AG04449 (cell line): ENCODE measurements at regions not wholly inside any gene's neighbourhood (a gene's known extent, or its start where the extent isn't known, plus 50 kb on each side); places are given as distances from the start of the nearest gene placed in this dataset.

ENCODE experiments used
- CTCF ChIA-PET: fragments of 350-600 bp; formaldehyde crosslinking; extraction: SDS; loops from one replicate; lab custom pipeline; 2021; ENCODE audit warnings: antibody characterized with exemption; lab: Yijun Ruan, JAX
- POLR2A ChIA-PET: fragments of 400-600, 350-600 bp; formaldehyde crosslinking; extraction: SDS; loops from one replicate; lab custom pipeline; 2020; ENCODE audit warnings: antibody characterized with exemption, inconsistent platforms; lab: Yijun Ruan, JAX
- DNase-seq: peaks from one replicate; pipeline ENCODE4 v3.0.0-alpha.2; 2010; ENCODE audit warnings: low read depth, low spot score
- H3K4me3 ChIP-seq: 2 replicates; pipeline ENCODE4 v1.5.1; 2011; ENCODE audit warnings: low read depth, mild to moderate bottlenecking, control low read depth, low read length
- TF ChIP-seq, protein P1 (sequence below): IDR thresholded peaks from one replicate; pipeline ENCODE4 v1.5.1; 2011; ENCODE audit warnings: mild to moderate bottlenecking, moderate library complexity, low read length, control low read depth, inconsistent platforms; ENCODE audit not compliant: insufficient read depth; ENCODE audit errors: missing control alignments

DNA sequence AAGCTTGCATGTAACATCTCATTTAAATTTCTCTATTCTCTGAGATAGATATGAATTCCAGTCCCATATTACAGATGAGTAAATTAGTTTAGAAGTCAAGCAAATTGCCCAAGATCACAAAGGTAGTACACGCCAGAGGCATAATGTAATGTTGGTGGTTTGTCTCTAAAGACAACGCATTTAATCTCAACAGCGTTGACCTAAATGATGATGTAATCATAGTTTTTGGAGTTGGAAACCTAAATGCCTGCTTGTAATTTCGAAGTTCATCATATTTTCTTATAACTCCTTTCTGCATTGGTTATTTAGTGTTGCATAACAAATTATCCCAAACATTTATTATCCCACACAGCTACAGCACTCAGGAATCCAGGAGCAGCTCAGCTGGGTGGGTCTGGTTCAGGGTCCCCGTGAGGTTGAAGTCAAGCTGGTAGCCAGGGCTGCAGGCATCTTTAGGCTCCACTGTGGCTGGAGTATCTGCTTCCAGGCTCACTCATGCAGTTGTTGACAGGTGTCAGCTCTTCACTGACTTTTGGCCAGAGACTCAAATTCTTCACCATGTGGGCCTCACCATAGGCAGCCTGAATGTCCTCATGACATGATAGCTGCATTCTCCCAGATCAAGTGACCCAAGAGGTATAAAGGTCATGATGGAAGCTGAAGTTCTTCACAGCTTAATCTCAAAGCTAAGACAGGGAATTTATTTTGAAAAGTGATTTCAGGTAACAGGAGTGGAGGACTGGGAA is 122.0 kb upstream of the SPTLC3 start:
- TF ChIP-seq, protein P1, sequence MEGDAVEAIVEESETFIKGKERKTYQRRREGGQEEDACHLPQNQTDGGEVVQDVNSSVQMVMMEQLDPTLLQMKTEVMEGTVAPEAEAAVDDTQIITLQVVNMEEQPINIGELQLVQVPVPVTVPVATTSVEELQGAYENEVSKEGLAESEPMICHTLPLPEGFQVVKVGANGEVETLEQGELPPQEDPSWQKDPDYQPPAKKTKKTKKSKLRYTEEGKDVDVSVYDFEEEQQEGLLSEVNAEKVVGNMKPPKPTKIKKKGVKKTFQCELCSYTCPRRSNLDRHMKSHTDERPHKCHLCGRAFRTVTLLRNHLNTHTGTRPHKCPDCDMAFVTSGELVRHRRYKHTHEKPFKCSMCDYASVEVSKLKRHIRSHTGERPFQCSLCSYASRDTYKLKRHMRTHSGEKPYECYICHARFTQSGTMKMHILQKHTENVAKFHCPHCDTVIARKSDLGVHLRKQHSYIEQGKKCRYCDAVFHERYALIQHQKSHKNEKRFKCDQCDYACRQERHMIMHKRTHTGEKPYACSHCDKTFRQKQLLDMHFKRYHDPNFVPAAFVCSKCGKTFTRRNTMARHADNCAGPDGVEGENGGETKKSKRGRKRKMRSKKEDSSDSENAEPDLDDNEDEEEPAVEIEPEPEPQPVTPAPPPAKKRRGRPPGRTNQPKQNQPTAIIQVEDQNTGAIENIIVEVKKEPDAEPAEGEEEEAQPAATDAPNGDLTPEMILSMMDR = no peak
- no peak overlapping the region for H3K4me3 ChIP-seq
- POLR2A ChIA-PET = no interaction called here
- CTCF ChIA-PET = no interaction called here
- DNase-seq = no peak

GRCh38 chr20:12891643-12892042 is 117.1 kb upstream of the SPTLC3 start:
- no peak overlapping the region for H3K4me3 ChIP-seq
- TF ChIP-seq, protein P1 = no peak
- ChIA-PET POLR2A (no interaction called here), CTCF (no interaction called here)
- no peak for DNase-seq

DNA sequence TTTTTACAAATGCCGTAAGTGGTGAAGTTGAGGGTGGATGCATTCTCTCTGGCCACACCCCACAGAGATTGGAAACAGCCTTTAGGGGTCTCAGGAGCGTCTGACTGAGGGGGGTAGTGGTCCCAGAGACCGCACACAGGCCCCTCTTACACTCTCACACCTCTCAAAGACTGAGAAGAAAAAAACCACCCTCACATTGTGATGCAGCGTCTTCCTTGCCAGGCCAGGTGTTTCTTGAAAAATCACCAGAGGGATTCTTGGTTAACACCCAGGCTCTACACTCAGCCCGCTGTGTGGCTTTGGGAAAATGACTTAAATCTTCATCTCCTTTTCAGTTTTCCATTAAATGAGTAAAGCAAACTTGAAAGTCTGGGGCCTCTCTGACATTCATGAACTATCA is 115.8 kb upstream of the SPTLC3 start:
- no peak overlapping the region for H3K4me3 ChIP-seq
- TF ChIP-seq, protein P1 = no peak
- no peak for DNase-seq
- CTCF ChIA-PET = no interaction called here
- POLR2A ChIA-PET = no interaction called here

DNA sequence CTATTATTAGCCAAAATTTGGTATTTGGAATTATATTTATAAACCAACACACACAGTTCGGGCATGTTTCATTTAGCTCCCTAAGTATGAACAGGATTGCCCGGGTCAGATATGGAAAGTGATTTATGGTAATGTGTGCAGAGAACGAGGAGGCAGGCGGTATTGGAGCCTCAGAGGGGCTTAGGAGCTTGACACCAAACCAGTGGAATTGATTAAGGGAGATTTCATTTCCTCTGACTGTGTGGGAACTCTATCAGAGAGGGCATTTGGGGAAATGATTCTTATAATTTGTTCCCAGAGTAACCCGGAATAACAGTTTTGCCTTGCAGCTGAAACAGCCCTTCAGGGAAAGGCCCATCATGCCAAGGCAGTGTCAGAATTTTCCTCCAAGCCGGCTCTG is 115.1 kb upstream of the SPTLC3 start:
- DNase-seq = no peak
- ChIA-PET POLR2A (no interaction called here), CTCF (no interaction called here)
- no peak overlapping the region for H3K4me3 ChIP-seq
- TF ChIP-seq, protein P1 = no peak

DNA sequence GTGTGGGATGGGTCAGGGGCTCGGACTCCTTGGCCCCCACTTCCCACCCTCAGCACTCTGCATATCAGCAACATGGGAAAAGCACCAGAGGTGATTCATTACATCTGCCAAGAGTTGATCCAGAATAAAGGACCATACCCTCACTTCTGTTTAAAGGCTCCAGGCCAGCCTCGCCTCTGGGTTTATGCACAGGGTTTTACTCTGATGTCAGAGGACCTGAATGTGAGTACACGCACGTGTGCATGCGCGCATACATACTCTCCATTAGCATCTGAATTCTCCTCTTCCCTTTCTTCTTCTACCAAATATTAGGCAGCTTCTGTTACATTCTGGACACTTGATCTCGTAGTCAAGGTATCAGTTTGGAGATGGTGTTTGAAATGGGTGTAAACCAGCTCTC is 114.7 kb upstream of the SPTLC3 start:
- TF ChIP-seq, protein P1 = no peak
- H3K4me3 ChIP-seq = no peak overlapping the region
- ChIA-PET POLR2A (no interaction called here), CTCF (no interaction called here)
- no peak for DNase-seq

DNA sequence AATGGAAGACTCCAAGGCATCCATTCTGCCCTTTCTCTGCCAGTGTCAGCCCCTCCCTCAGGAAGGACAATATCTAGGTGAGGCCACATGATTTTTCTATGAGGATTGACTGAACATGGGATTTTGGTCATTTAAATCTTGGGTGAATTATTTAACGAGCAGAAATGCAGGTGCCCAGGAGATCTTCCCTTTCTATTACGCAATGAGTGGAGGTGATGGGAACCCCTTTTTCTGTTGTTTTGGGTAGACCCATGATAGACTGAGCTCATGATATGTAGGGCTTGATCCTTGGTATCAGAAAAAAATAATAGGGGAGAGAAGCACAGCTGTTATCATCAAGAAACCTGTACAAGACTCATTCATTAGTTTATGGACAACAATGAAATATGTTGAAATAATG is 112.6 kb upstream of the SPTLC3 start:
- CTCF ChIA-PET = no interaction called here
- POLR2A ChIA-PET = no interaction called here
- DNase-seq = no peak
- TF ChIP-seq, protein P1 = no peak
- no peak overlapping the region for H3K4me3 ChIP-seq
